ENCODE measurements at regions not wholly inside any gene's neighbourhood (a gene's known extent, or its start where the extent isn't known, plus 50 kb on each side); places are given as distances from the start of the nearest gene placed in this dataset.

- ATAC-seq (ENCODE audit: insufficient number of reproducible peaks, low FRiP score, low read depth) (no peak), DNase-seq (ENCODE audit: low spot score) (no peak)
- TF ChIP-seq CTCF (IDR thresholded peaks at IDR 0.05) = no peak
- Histone ChIP-seq H3K9me3 (no peaks in the 10 kb centered on the region), H3K27me3 (replicated peaks; ENCODE audit: insufficient read depth) (no peaks in the 10 kb centered on the region), H3K27ac (no peak overlapping the region), H3K36me3 (no peaks in the 10 kb centered on the region), H3K4me3 (no peak overlapping the region), H3K4me1 (ENCODE audit: control insufficient read depth in 1 of 2, low read depth in 2 of 2) (peaks cover 0 to 11% of the 10 kb centered on the region in 2 donors)
Observed at GRCh38 chr1:244957122-244957521, 92.8 kb upstream of the HNRNPU start.

GRCh38 chr1:244955661-244956060 is 91.3 kb upstream of the HNRNPU start:
- no peak for ATAC-seq (ENCODE audit: insufficient number of reproducible peaks, low FRiP score, low read depth)
- Histone ChIP-seq H3K36me3 (no peaks in the 10 kb centered on the region), H3K4me3 (no peak overlapping the region), H3K27ac (no peak overlapping the region), H3K27me3 (replicated peaks; ENCODE audit: insufficient read depth) (no peaks in the 10 kb centered on the region), H3K4me1 (ENCODE audit: control insufficient read depth in 1 of 2, low read depth in 2 of 2) (peaks cover 0 to 11% of the 10 kb centered on the region in 2 donors), H3K9me3 (no peaks in the 10 kb centered on the region)
- TF ChIP-seq CTCF (IDR thresholded peaks at IDR 0.05) = no peak
- no peak for DNase-seq (ENCODE audit: low spot score)

DNA sequence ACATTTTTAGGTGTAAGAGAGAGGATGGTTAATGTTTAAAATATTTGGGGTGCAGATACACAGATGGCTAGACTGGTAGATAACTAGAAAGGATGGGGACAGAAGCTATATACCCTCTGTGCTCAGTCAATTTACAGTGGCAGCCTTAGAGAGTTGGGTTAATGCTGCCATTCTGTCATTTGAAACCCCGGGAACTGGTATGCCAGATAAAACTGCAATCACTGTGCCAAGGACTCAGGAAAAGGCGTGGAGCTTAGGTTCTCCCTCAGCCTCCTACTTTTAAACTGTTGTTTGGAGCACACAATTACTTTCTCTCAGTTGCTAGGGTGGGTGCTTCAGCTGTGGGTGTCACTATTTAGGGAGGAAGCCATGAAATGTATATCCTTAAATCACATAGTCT is 90.0 kb upstream of the HNRNPU start:
- Histone ChIP-seq H3K4me1 (ENCODE audit: control insufficient read depth in 1 of 2, low read depth in 2 of 2) (peaks cover 0 to 11% of the 10 kb centered on the region in 2 donors), H3K36me3 (no peaks in the 10 kb centered on the region), H3K27me3 (replicated peaks; ENCODE audit: insufficient read depth) (no peaks in the 10 kb centered on the region), H3K27ac (no peak overlapping the region), H3K9me3 (no peaks in the 10 kb centered on the region), H3K4me3 (no peak overlapping the region)
- DNase-seq (ENCODE audit: low spot score) (no peak), ATAC-seq (ENCODE audit: insufficient number of reproducible peaks, low FRiP score, low read depth) (no peak)
- TF ChIP-seq CTCF (IDR thresholded peaks at IDR 0.05) = no peak

DNA sequence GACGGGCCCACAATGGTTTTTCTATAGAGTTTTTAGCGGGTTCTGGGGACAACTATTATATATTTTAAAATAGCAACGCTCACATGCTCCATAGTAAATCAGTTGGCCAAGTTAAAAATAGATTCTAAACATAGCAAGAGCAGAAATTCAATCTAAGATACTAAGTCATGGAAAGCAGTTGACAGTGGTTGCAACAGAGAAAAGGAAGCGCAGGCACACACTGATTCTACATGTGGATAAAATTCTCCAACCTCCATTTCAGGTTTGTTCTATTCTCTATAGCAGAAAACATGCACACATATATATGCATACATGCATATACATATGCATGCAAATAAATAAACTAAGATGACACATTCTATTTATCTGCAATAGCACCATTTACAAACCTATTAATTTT is 89.6 kb upstream of the HNRNPU start:
- H3K36me3 ChIP-seq = no peaks in the 10 kb centered on the region
- H3K4me1 ChIP-seq (ENCODE audit: control insufficient read depth in 1 of 2, low read depth in 2 of 2) = peaks cover 0 to 11% of the 10 kb centered on the region in 2 donors
- no peak for TF ChIP-seq CTCF (IDR thresholded peaks at IDR 0.05)
- no peak overlapping the region for H3K27ac ChIP-seq
- H3K4me3 ChIP-seq = no peak overlapping the region
- H3K27me3 ChIP-seq (replicated peaks; ENCODE audit: insufficient read depth) = no peaks in the 10 kb centered on the region
- DNase-seq (ENCODE audit: low spot score) = no peak
- no peak for ATAC-seq (ENCODE audit: insufficient number of reproducible peaks, low FRiP score, low read depth)
- no peaks in the 10 kb centered on the region for H3K9me3 ChIP-seq

- Histone ChIP-seq H3K4me3 (no peak overlapping the region), H3K9me3 (no peaks in the 10 kb centered on the region), H3K27me3 (replicated peaks; ENCODE audit: insufficient read depth) (no peaks in the 10 kb centered on the region), H3K4me1 (ENCODE audit: control insufficient read depth in 1 of 2, low read depth in 2 of 2) (peaks cover 0 to 11% of the 10 kb centered on the region in 2 donors), H3K36me3 (no peaks in the 10 kb centered on the region), H3K27ac (no peak overlapping the region)
- no peak for TF ChIP-seq CTCF (IDR thresholded peaks at IDR 0.05)
- ATAC-seq (ENCODE audit: insufficient number of reproducible peaks, low FRiP score, low read depth) (no peak), DNase-seq (ENCODE audit: low spot score) (no peak)
Observed at GRCh38 chr1:244952940-244953339, 88.6 kb upstream of the HNRNPU start.

Measured in thoracic aorta (tissue), 2 donors.